HG03457 (cell line): ENCODE measurements at regions not wholly inside any gene's neighbourhood (a gene's known extent, or its start where the extent isn't known, plus 50 kb on each side); places are given as distances from the start of the nearest gene placed in this dataset.
"Not testable (repeated sequence)": the region's sequence is repeated elsewhere in the genome, so short reads cannot be mapped to it uniquely, and the experiment has no call there.

Source experiments
- ATAC-seq: cut with Tn5 transposase; IDR thresholded peaks from one replicate; pipeline ENCODE4 v1.9.1; 2021; ENCODE audit warnings: moderate number of reproducible peaks; ENCODE audit not compliant: unreplicated experiment

- no peak for ATAC-seq
Observed at GRCh38 chr9:90069085-90069484, 464.3 kb downstream of the GADD45G start.

- ATAC-seq: no peak
Observed at GRCh38 chr9:90070056-90070455, 465.2 kb downstream of the GADD45G start.

- no peak for ATAC-seq
Observed at GRCh38 chr9:90070469-90070868, 465.7 kb downstream of the GADD45G start.

GRCh38 chr9:90070931-90071660, 466.3 kb downstream of the GADD45G start:
- ATAC-seq: no peak

- ATAC-seq: no peak
Observed at GRCh38 chr9:90073186-90073945, 468.6 kb downstream of the GADD45G start.

- no peak for ATAC-seq
Observed at GRCh38 chr9:90074316-90074962, 469.6 kb downstream of the GADD45G start.

- ATAC-seq: not testable (repeated sequence)
Observed at GRCh38 chr9:90077598-90077997, 472.8 kb downstream of the GADD45G start.

GRCh38 chr9:90078988-90079421, 474.2 kb downstream of the GADD45G start:
- ATAC-seq: no peak

GRCh38 chr9:90085633-90086032, 480.8 kb downstream of the GADD45G start:
- ATAC-seq: no peak

- no peak for ATAC-seq
Observed at GRCh38 chr9:90086101-90086511, 481.3 kb downstream of the GADD45G start.

- no peak for ATAC-seq
Observed at GRCh38 chr9:90088434-90088833, 483.6 kb downstream of the GADD45G start.

- ATAC-seq: no peak
Observed at GRCh38 chr9:90088856-90089255, 484.0 kb downstream of the GADD45G start.

- ATAC-seq: no peak
Observed at GRCh38 chr9:90090997-90091396, 486.2 kb downstream of the GADD45G start.

GRCh38 chr9:90092508-90092907, 487.7 kb downstream of the GADD45G start:
- no peak for ATAC-seq

GRCh38 chr9:90095682-90096081, 490.9 kb downstream of the GADD45G start:
- no peak for ATAC-seq

GRCh38 chr9:90097237-90097636, 492.4 kb downstream of the GADD45G start:
- ATAC-seq: no peak

- no peak for ATAC-seq
Observed at GRCh38 chr9:90098408-90098807, 493.6 kb downstream of the GADD45G start.

GRCh38 chr9:90099262-90099963, 494.6 kb downstream of the GADD45G start:
- no peak for ATAC-seq

- ATAC-seq: no peak
Observed at GRCh38 chr9:90100014-90100413, 495.2 kb downstream of the GADD45G start.

GRCh38 chr9:90102292-90102901, 497.6 kb downstream of the GADD45G start:
- peak; percentile 77 for ATAC-seq

GRCh38 chr9:90103771-90104170, 499.0 kb downstream of the GADD45G start:
- ATAC-seq: no peak
